HepG2 (cell line): ENCODE measurements at regions not wholly inside any gene's neighbourhood (a gene's known extent, or its start where the extent isn't known, plus 50 kb on each side); places are given as distances from the start of the nearest gene placed in this dataset.

Experiments
- CHD4 ChIP-seq: fragments of 200-600 bp; sonication (generic); IDR thresholded peaks from 2 replicates; pipeline ENCODE4 v1.7.0; 2017; ENCODE audit warnings: mild to moderate bottlenecking, low read length, borderline replicate concordance
- EP300 ChIP-seq, 3 experiments: sonication (generic) in 1 of 3; formaldehyde crosslinking in 1 of 3; IDR thresholded peaks; 2 replicates each; pipeline versions ENCODE4 v1.5.1 to v1.6.1; 2011 to 2020; ENCODE audit warnings: low read depth in 2 of 3, low read length in 2 of 3, borderline replicate concordance in 1 of 3, improper control_type of control experiment in 1 of 3, mild to moderate bottlenecking in 1 of 3, missing genetic modification reagents in 1 of 3, moderate library complexity in 1 of 3
- HMG20B ChIP-seq: conservative IDR thresholded peaks from 2 replicates; pipeline ENCODE4 v1.6.1; 2016; ENCODE audit warnings: missing genetic modification reagents, missing compliant biosample characterization
- MED13 ChIP-seq: sonication (generic); formaldehyde crosslinking; IDR thresholded peaks from 2 replicates; pipeline ENCODE4 v1.5.0; 2020; ENCODE audit warnings: missing genetic modification reagents
- NFYB ChIP-seq: sonication (generic); formaldehyde crosslinking; IDR thresholded peaks from 2 replicates; pipeline ENCODE4 v1.4.0; 2020; ENCODE audit warnings: missing genetic modification reagents
- NR2F1 ChIP-seq, 2 experiments: fragments of 450-650 bp in 1 of 2; formaldehyde crosslinking in 1 of 2; IDR thresholded peaks; 2 replicates each; pipeline versions ENCODE4 v1.5.0 to v1.6.1; 2016 to 2020; ENCODE audit warnings: mild to moderate bottlenecking in 1 of 2, missing compliant biosample characterization in 1 of 2, missing genetic modification reagents in 1 of 2, moderate library complexity in 1 of 2
- NR3C1 ChIP-seq: sonication (generic); formaldehyde crosslinking; IDR thresholded peaks from 2 replicates; pipeline ENCODE4 v1.4.0; 2020; ENCODE audit warnings: missing genetic modification reagents
- NRL ChIP-seq: sonication (generic); formaldehyde crosslinking; IDR thresholded peaks from 2 replicates; pipeline ENCODE4 v1.5.0; 2020; ENCODE audit warnings: missing genetic modification reagents, mild to moderate bottlenecking, moderate library complexity, borderline replicate concordance
- POLR2AphosphoS5 ChIP-seq: IDR thresholded peaks from 2 replicates; pipeline ENCODE4 v1.6.1; 2012; ENCODE audit warnings: low read depth, low read length
- SMAD1 ChIP-seq: sonication (generic); formaldehyde crosslinking; IDR thresholded peaks from 2 replicates; pipeline ENCODE4 v1.4.0; 2020; ENCODE audit warnings: missing genetic modification reagents, low read depth, mild to moderate bottlenecking, borderline replicate concordance
- ZFX ChIP-seq: sonication (generic); formaldehyde crosslinking; IDR thresholded peaks from 2 replicates; pipeline ENCODE4 v1.4.0; 2020; ENCODE audit warnings: mild to moderate bottlenecking, low read depth, missing genetic modification reagents, moderate library complexity
- ZMYM4 ChIP-seq: sonication (generic); formaldehyde crosslinking; IDR thresholded peaks from 2 replicates; pipeline ENCODE4 v1.8.1; 2023; ENCODE audit warnings: mild to moderate bottlenecking, missing genetic modification reagents
- ZNF326 ChIP-seq: sonication (generic); formaldehyde crosslinking; IDR thresholded peaks from 2 replicates; pipeline ENCODE4 v1.4.0; 2020; ENCODE audit warnings: missing genetic modification reagents, borderline replicate concordance
- ZNF557 ChIP-seq: sonication (generic); formaldehyde crosslinking; IDR thresholded peaks from 2 replicates; pipeline ENCODE4 v1.4.0; 2020; ENCODE audit warnings: missing genetic modification reagents
- ZNF616 ChIP-seq: sonication (generic); formaldehyde crosslinking; IDR thresholded peaks from 2 replicates; pipeline ENCODE4 v1.5.0; 2020; ENCODE audit warnings: low read depth, mild to moderate bottlenecking, missing genetic modification reagents
- ZNF747 ChIP-seq: sonication (generic); formaldehyde crosslinking; IDR thresholded peaks from 2 replicates; pipeline ENCODE4 v1.8.1; 2023; ENCODE audit warnings: missing genetic modification reagents, mild to moderate bottlenecking, borderline replicate concordance
- ZNF75D ChIP-seq: sonication (generic); formaldehyde crosslinking; IDR thresholded peaks from 2 replicates; pipeline ENCODE4 v1.8.1; 2023; ENCODE audit warnings: missing genetic modification reagents, mild to moderate bottlenecking, borderline replicate concordance
- ZNF788 ChIP-seq: sonication (generic); formaldehyde crosslinking; IDR thresholded peaks from 2 replicates; pipeline ENCODE4 v1.5.0; 2020; ENCODE audit warnings: mild to moderate bottlenecking, missing genetic modification reagents, borderline replicate concordance
- TF ChIP-seq, protein P1 (sequence below): sonication (generic); formaldehyde crosslinking; conservative IDR thresholded peaks from 2 replicates; pipeline ENCODE4 v1.4.0; 2020; ENCODE audit warnings: missing genetic modification reagents
- TF ChIP-seq, protein P2 (sequence below): IDR thresholded peaks from 2 replicates; pipeline ENCODE4 v1.6.1; 2016
- TF ChIP-seq, protein P3 (sequence below): sonication (generic); formaldehyde crosslinking; IDR thresholded peaks from 2 replicates; pipeline ENCODE4 v1.4.0; 2020; ENCODE audit warnings: missing genetic modification reagents, borderline replicate concordance
- TF ChIP-seq, protein P4 (sequence below): conservative IDR thresholded peaks from 2 replicates; pipeline ENCODE4 v1.6.1; 2018; ENCODE audit warnings: missing genetic modification reagents

DNA sequence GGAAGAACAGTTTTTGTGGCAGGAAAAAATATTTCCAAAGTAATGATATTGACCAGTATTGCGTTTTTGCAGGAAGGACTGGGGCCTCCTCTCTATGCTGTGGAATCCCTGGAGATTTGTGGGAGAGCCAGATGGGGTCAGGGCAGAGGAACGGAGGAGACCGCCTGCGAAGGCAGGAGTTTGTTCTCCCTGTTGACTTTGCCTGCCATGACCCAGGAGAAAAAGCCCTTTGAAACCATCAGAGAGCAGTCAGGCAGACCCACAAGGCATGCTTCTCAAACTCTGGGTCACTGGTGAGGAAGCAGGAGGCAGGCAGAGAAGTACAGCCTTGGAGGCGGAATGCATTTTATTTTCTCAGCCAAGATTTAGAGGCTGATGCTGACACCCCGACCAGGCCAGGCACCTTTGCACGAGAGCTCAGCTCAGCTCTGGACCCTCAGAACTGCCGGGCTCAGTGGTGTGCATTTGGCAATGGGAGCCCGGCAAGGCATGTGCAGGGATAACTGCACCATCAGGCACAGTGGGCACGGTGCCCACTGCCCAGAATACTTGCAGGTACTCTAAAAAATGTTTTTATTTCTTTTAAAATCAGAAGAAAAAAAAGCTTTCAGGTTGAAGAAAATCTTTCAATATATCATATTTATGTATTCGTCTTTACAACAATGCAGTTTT, 410.4 kb downstream of the RPS24 start (continued):
- TF ChIP-seq, protein P1, sequence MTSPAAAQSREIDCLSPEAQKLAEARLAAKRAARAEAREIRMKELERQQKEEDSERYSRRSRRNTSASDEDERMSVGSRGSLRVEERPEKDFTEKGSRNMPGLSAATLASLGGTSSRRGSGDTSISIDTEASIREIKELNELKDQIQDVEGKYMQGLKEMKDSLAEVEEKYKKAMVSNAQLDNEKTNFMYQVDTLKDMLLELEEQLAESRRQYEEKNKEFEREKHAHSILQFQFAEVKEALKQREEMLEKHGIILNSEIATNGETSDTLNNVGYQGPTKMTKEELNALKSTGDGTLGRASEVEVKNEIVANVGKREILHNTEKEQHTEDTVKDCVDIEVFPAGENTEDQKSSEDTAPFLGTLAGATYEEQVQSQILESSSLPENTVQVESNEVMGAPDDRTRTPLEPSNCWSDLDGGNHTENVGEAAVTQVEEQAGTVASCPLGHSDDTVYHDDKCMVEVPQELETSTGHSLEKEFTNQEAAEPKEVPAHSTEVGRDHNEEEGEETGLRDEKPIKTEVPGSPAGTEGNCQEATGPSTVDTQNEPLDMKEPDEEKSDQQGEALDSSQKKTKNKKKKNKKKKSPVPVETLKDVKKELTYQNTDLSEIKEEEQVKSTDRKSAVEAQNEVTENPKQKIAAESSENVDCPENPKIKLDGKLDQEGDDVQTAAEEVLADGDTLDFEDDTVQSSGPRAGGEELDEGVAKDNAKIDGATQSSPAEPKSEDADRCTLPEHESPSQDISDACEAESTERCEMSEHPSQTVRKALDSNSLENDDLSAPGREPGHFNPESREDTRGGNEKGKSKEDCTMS, result no peak
- no peak for TF ChIP-seq ZNF326 (CRISPR knock-in tag)
- no peak for TF ChIP-seq ZNF616 (CRISPR knock-in tag)
- peak; percentile 56; the same call in 1 of the 2 replicates for TF ChIP-seq ZMYM4
- TF ChIP-seq MED13 (CRISPR knock-in tag), result no peak
- TF ChIP-seq NFYB (CRISPR knock-in tag), result no peak
- TF ChIP-seq EP300 (IDR thresholded peaks at IDR 0.05; ENCODE audit: low read depth in 2 of 2, low read length in 2 of 2), result 0 out of 4 replicates have a peak, but pooled peaks of 1 of the 2 experiments have one; percentile 24
- TF ChIP-seq EP300 (CRISPR knock-in tag; IDR thresholded peaks at IDR 0.05; ENCODE audit: borderline replicate concordance), result no peak
- no peak for TF ChIP-seq SMAD1 (CRISPR knock-in tag)
- TF ChIP-seq NR2F1 (CRISPR knock-in tag; IDR thresholded peaks at IDR 0.05), result no peak
- TF ChIP-seq ZFX (CRISPR knock-in tag), result no peak
- TF ChIP-seq NRL (CRISPR knock-in tag), result no peak
- no peak for TF ChIP-seq ZNF747 (CRISPR knock-in tag)
- TF ChIP-seq HMG20B, result no peak
- no peak for TF ChIP-seq CHD4
- no peak for TF ChIP-seq ZNF75D (CRISPR knock-in tag)
- TF ChIP-seq, protein P2, sequence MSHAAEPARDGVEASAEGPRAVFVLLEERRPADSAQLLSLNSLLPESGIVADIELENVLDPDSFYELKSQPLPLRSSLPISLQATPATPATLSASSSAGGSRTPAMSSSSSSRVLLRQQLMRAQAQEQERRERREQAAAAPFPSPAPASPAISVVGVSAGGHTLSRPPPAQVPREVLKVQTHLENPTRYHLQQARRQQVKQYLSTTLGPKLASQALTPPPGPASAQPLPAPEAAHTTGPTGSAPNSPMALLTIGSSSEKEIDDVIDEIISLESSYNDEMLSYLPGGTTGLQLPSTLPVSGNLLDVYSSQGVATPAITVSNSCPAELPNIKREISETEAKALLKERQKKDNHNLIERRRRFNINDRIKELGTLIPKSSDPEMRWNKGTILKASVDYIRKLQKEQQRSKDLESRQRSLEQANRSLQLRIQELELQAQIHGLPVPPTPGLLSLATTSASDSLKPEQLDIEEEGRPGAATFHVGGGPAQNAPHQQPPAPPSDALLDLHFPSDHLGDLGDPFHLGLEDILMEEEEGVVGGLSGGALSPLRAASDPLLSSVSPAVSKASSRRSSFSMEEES, result no peak
- TF ChIP-seq POLR2AphosphoS5, result no peak
- TF ChIP-seq ZNF788 (CRISPR knock-in tag), result no peak; the same call in 1 of the 2 replicates
- TF ChIP-seq, protein P3, sequence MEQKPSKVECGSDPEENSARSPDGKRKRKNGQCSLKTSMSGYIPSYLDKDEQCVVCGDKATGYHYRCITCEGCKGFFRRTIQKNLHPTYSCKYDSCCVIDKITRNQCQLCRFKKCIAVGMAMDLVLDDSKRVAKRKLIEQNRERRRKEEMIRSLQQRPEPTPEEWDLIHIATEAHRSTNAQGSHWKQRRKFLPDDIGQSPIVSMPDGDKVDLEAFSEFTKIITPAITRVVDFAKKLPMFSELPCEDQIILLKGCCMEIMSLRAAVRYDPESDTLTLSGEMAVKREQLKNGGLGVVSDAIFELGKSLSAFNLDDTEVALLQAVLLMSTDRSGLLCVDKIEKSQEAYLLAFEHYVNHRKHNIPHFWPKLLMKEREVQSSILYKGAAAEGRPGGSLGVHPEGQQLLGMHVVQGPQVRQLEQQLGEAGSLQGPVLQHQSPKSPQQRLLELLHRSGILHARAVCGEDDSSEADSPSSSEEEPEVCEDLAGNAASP, result peak; percentile 80; the same call in 1 of the 2 replicates
- no peak for TF ChIP-seq NR3C1 (CRISPR knock-in tag)
- TF ChIP-seq, protein P4, sequence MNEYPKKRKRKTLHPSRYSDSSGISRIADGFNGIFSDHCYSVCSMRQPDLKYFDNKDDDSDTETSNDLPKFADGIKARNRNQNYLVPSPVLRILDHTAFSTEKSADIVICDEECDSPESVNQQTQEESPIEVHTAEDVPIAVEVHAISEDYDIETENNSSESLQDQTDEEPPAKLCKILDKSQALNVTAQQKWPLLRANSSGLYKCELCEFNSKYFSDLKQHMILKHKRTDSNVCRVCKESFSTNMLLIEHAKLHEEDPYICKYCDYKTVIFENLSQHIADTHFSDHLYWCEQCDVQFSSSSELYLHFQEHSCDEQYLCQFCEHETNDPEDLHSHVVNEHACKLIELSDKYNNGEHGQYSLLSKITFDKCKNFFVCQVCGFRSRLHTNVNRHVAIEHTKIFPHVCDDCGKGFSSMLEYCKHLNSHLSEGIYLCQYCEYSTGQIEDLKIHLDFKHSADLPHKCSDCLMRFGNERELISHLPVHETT (CRISPR knock-in tag), result no peak
- no peak for TF ChIP-seq ZNF557 (CRISPR knock-in tag)
